GM12878 (cell line): ENCODE measurements at regions not wholly inside any gene's neighbourhood (a gene's known extent, or its start where the extent isn't known, plus 50 kb on each side); places are given as distances from the start of the nearest gene placed in this dataset.

Experiments
- ATAC-seq: fragments of 200-7000 bp; cut with Tn5 transposase; 3 replicates; pipeline ENCODE4 v1.9.1; 2020; ENCODE audit warnings: mild to moderate bottlenecking, moderate library complexity
- BruUV-seq: library from RNA; stranded (reverse); fragments of 400-500 nt; replicated peaks from 2 replicates; lab custom pipeline; 2021; lab: Mats Ljungman, UMichigan
- CTCF ChIA-PET: fragments of 300-600 bp; sonication (Branson Sonifier 250); formaldehyde crosslinking; extraction: SDS; loops from one replicate; lab custom pipeline; 2021; ENCODE audit warnings: inconsistent platforms; lab: Yijun Ruan, JAX
- POLR2A ChIA-PET: fragments of 350-600 bp; formaldehyde crosslinking; extraction: SDS; loops from one replicate; lab custom pipeline; 2021; ENCODE audit warnings: inconsistent platforms; lab: Charles Lee
- RAD21 ChIA-PET: fragments of 300-600 bp; sonication (Branson Sonifier 250); formaldehyde crosslinking; loops from one replicate; lab custom pipeline; 2023; ENCODE audit warnings: antibody characterized with exemption; ENCODE audit not compliant: unreplicated experiment; lab: Charles Lee
- SMC1A ChIA-PET: fragments of 300-600 bp; sonication (Branson Sonifier 250); formaldehyde crosslinking; loops from one replicate; lab custom pipeline; 2023; ENCODE audit not compliant: unreplicated experiment, uncharacterized antibody; lab: Charles Lee
- DNase-seq: peaks from one replicate; pipeline ENCODE4 v3.0.0-alpha.2; 2011; ENCODE audit warnings: low read depth, low spot score
- FAIRE-seq: peaks from 3 replicates; lab custom pipeline; 2011; peaks lifted over from hg19 to GRCh38; lab: Jason Lieb, UNC
- H2AFZ ChIP-seq: 2 replicates; pipeline ENCODE4 v1.6.0; 2011; ENCODE audit warnings: low read depth, low read length, control low read depth; ENCODE audit not compliant: control insufficient read depth
- H3K27ac ChIP-seq: 2 replicates; pipeline ENCODE4 v1.5.1; 2011; ENCODE audit warnings: control low read depth; ENCODE audit not compliant: control insufficient read depth, insufficient read depth
- H3K27me3 ChIP-seq, 2 experiments: replicated peaks in 1 of 2; 2 replicates each; pipeline versions ENCODE4 v1.6.0 to v1.6.1; 2011; ENCODE audit warnings: low read length in 1 of 2; ENCODE audit not compliant: control insufficient read depth in 2 of 2, insufficient read depth in 2 of 2
- H3K36me3 ChIP-seq, 2 experiments: 2 replicates each; pipeline ENCODE4 v1.5.1; 2011; ENCODE audit warnings: low read length in 1 of 2; ENCODE audit not compliant: control insufficient read depth in 2 of 2, insufficient read depth in 2 of 2
- H3K4me1 ChIP-seq: 2 replicates; pipeline ENCODE4 v1.6.1; 2011; ENCODE audit warnings: mild to moderate bottlenecking, low read length, moderate library complexity, mixed read lengths; ENCODE audit not compliant: control insufficient read depth, insufficient read depth
- H3K4me2 ChIP-seq: 2 replicates; pipeline ENCODE4 v1.6.0; 2011; ENCODE audit warnings: control low read depth; ENCODE audit not compliant: control insufficient read depth, insufficient read depth
- H3K4me3 ChIP-seq: fragments of 200-600 bp; sonication (generic); 2 replicates; pipeline ENCODE4 v1.5.1; 2016
- H3K79me2 ChIP-seq: 2 replicates; pipeline ENCODE4 v1.6.0; 2011; ENCODE audit warnings: low read length; ENCODE audit not compliant: control insufficient read depth, insufficient read depth
- H3K9ac ChIP-seq: 2 replicates; pipeline ENCODE4 v1.8.0; 2011; ENCODE audit warnings: low read length, control low read depth, mixed read lengths; ENCODE audit not compliant: control insufficient read depth, insufficient read depth
- H3K9me3 ChIP-seq: replicated peaks from 3 replicates; pipeline ENCODE4 v1.5.1; 2011; ENCODE audit warnings: mild to moderate bottlenecking, low read length; ENCODE audit not compliant: control insufficient read depth, insufficient read depth
- H4K20me1 ChIP-seq: 2 replicates; pipeline ENCODE4 v1.6.0; 2011; ENCODE audit not compliant: control insufficient read depth, insufficient read depth
- BCL11A ChIP-seq: IDR thresholded peaks from 2 replicates; pipeline ENCODE4 v1.6.1; 2011; ENCODE audit warnings: low read depth, low read length
- CUX1 ChIP-seq: IDR thresholded peaks from 2 replicates; pipeline ENCODE4 v1.6.1; 2012; ENCODE audit warnings: improper control_type of control experiment, low read depth, low read length; ENCODE audit not compliant: insufficient replicate concordance
- FOXK2 ChIP-seq: fragments of 450-650 bp; IDR thresholded peaks from 2 replicates; pipeline ENCODE4 v1.6.1; 2017; ENCODE audit warnings: mild to moderate bottlenecking, moderate library complexity
- MTA2 ChIP-seq: fragments of 450-650 bp; IDR thresholded peaks from 2 replicates; pipeline ENCODE4 v1.6.1; 2016; ENCODE audit warnings: low read depth, mild to moderate bottlenecking, moderate library complexity
- NFYB ChIP-seq: IDR thresholded peaks from 2 replicates; pipeline ENCODE4 v1.6.1; 2011; ENCODE audit warnings: low read depth, mild to moderate bottlenecking, low read length, improper control_type of control experiment, moderate library complexity; ENCODE audit not compliant: insufficient read depth
- PAX5 ChIP-seq: IDR thresholded peaks from 2 replicates; pipeline ENCODE4 v1.6.1; 2011; ENCODE audit warnings: low read depth, low read length, borderline replicate concordance
- SMC3 ChIP-seq: IDR thresholded peaks from 2 replicates; pipeline ENCODE4 v1.6.1; 2011; ENCODE audit warnings: low read length, improper control_type of control experiment, borderline replicate concordance
- SREBF1 ChIP-seq: IDR thresholded peaks from 2 replicates; pipeline ENCODE4 v1.6.1; 2012; ENCODE audit warnings: mild to moderate bottlenecking, low read length
- WGBS: methylation state at CpG from one replicate; pipeline ENCODE4 v1.1.6; 2016; ENCODE audit warnings: low lambda C conversion rate; ENCODE audit not compliant: insufficient replicate concordance, insufficient coverage; ENCODE audit errors: missing lambda C conversion rate; 5-methylcytosine and 5-hydroxymethylcytosine counted together
- in situ Hi-C: fragments of 300-500 bp; cut with MboI; formaldehyde crosslinking; loops from 9 replicates; pipeline ENCODE4 v1.14.3; 2018; ENCODE audit warnings: mixed read lengths
- intact Hi-C: fragments of 100-400 bp; cut with micrococcal nuclease; formaldehyde crosslinking; loops from one replicate; pipeline ENCODE4 v1.14.2; 2022; ENCODE audit not compliant: unreplicated experiment
- TF ChIP-seq, protein P1 (sequence below): fragments of 450-650 bp; IDR thresholded peaks from 2 replicates; pipeline ENCODE4 v1.6.1; 2017; ENCODE audit warnings: mild to moderate bottlenecking, moderate library complexity

DNA sequence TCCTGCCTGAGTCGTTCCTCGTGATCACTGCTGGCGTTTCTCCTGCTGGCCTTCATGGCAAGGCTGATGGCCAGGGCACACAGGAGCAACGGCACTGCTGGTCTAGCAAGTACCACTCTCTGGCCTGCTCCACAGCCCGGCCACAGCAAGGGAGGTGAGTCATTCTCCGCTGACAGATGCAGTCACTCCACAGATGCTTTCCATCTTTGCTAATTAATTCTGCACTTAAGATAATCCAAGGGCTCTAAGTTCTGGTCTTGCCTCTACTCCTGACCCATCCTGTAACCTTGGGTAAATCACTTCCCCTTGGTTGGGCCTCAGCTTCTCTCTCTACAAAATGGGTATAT is 244.4 kb downstream of the RPS24 start:
- RAD21 ChIA-PET, result no interaction called here
- ATAC-seq, result no peak
- POLR2A ChIA-PET, result no interaction called here
- Histone ChIP-seq H3K27me3 (peaks cover 0 to 4% of the 10 kb centered on the region in 2 experiments; a peak in 2 of 4 replicates), H3K79me2 (no peaks in the 10 kb centered on the region), H3K4me2 (no peak overlapping the region), H3K4me3 (no peak overlapping the region), H3K9ac (no peak overlapping the region), H3K27ac (no peak overlapping the region), H3K36me3 (no peaks in the 10 kb centered on the region), H4K20me1 (no peaks in the 10 kb centered on the region), H3K4me1 (no peaks in the 10 kb centered on the region), H3K9me3 (no peaks in the 10 kb centered on the region), H2AFZ (no peak overlapping the region)
- in situ Hi-C loops (no loop called here), intact Hi-C loops (no loop called here)
- no peak for FAIRE-seq
- TF ChIP-seq NFYB, result no peak
- CTCF ChIA-PET, result no interaction called here
- 11% methylated on average over 6 of the region's 6 CpGs for WGBS
- no TSS peak for BruUV-seq
- no peak for DNase-seq
- SMC1A ChIA-PET, result no interaction called here

GRCh38 chr10:78279756-78280155 is 246.1 kb downstream of the RPS24 start:
- POLR2A ChIA-PET, result no interaction called here
- TF ChIP-seq, protein P1, sequence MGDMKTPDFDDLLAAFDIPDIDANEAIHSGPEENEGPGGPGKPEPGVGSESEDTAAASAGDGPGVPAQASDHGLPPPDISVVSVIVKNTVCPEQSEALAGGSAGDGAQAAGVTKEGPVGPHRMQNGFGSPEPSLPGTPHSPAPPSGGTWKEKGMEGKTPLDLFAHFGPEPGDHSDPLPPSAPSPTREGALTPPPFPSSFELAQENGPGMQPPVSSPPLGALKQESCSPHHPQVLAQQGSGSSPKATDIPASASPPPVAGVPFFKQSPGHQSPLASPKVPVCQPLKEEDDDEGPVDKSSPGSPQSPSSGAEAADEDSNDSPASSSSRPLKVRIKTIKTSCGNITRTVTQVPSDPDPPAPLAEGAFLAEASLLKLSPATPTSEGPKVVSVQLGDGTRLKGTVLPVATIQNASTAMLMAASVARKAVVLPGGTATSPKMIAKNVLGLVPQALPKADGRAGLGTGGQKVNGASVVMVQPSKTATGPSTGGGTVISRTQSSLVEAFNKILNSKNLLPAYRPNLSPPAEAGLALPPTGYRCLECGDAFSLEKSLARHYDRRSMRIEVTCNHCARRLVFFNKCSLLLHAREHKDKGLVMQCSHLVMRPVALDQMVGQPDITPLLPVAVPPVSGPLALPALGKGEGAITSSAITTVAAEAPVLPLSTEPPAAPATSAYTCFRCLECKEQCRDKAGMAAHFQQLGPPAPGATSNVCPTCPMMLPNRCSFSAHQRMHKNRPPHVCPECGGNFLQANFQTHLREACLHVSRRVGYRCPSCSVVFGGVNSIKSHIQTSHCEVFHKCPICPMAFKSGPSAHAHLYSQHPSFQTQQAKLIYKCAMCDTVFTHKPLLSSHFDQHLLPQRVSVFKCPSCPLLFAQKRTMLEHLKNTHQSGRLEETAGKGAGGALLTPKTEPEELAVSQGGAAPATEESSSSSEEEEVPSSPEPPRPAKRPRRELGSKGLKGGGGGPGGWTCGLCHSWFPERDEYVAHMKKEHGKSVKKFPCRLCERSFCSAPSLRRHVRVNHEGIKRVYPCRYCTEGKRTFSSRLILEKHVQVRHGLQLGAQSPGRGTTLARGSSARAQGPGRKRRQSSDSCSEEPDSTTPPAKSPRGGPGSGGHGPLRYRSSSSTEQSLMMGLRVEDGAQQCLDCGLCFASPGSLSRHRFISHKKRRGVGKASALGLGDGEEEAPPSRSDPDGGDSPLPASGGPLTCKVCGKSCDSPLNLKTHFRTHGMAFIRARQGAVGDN, result no peak
- TF ChIP-seq PAX5, result no peak
- no peak for TF ChIP-seq BCL11A
- no peak for TF ChIP-seq NFYB
- TF ChIP-seq MTA2, result no peak
- TF ChIP-seq CUX1, result no peak
- TF ChIP-seq SREBF1, result no peak
- no peak for TF ChIP-seq SMC3
- TF ChIP-seq FOXK2, result no peak

More at GRCh38 chr10:78279756-78280155, 246.1 kb downstream of the RPS24 start:
- no peaks in the 10 kb centered on the region for H4K20me1 ChIP-seq
- no peak overlapping the region for H3K9ac ChIP-seq
- RAD21 ChIA-PET, result no interaction called here
- BruUV-seq, result no TSS peak
- H3K27ac ChIP-seq, result no peak overlapping the region
- H3K4me1 ChIP-seq, result no peaks in the 10 kb centered on the region
- H3K4me2 ChIP-seq, result no peak overlapping the region
- H3K9me3 ChIP-seq, result no peaks in the 10 kb centered on the region
- no peak overlapping the region for H2AFZ ChIP-seq
- no peak overlapping the region for H3K4me3 ChIP-seq
- ATAC-seq (no peak), FAIRE-seq (no peak), DNase-seq (no peak)
- H3K27me3 ChIP-seq, result peaks cover 0 to 4% of the 10 kb centered on the region in 2 experiments; a peak in 2 of 4 replicates
- SMC1A ChIA-PET, result no interaction called here
- H3K36me3 ChIP-seq, result no peaks in the 10 kb centered on the region
- in situ Hi-C loops (no loop called here), intact Hi-C loops (no loop called here)
- CTCF ChIA-PET, result no interaction called here
- no peaks in the 10 kb centered on the region for H3K79me2 ChIP-seq
- WGBS, result 0% methylated on average over 7 of the region's 7 CpGs
